GM12878 (cell line): ENCODE measurements at regions not wholly inside any gene's neighbourhood (a gene's known extent, or its start where the extent isn't known, plus 50 kb on each side); places are given as distances from the start of the nearest gene placed in this dataset.

Experiments
- BRCA1 ChIP-seq: IDR thresholded peaks from 2 replicates; pipeline ENCODE4 v1.6.1; 2011; ENCODE audit warnings: low read depth, low read length, improper control_type of control experiment
- HDGF ChIP-seq: fragments of 450-650 bp; IDR thresholded peaks from 2 replicates; pipeline ENCODE4 v1.6.1; 2016; ENCODE audit warnings: antibody characterized with exemption
- IRF5 ChIP-seq: fragments of 450-650 bp; IDR thresholded peaks from 2 replicates; pipeline ENCODE4 v1.6.1; 2017; ENCODE audit warnings: borderline replicate concordance
- MYC ChIP-seq: IDR thresholded peaks from 2 replicates; pipeline ENCODE4 v1.6.1; 2011; ENCODE audit warnings: mild to moderate bottlenecking, low read length, moderate library complexity, inconsistent platforms; ENCODE audit not compliant: insufficient read depth, insufficient replicate concordance, insufficient read length, severe bottlenecking
- NFXL1 ChIP-seq: fragments of 450-650 bp; IDR thresholded peaks from 2 replicates; pipeline ENCODE4 v1.6.1; 2017; ENCODE audit warnings: antibody characterized with exemption, mild to moderate bottlenecking, borderline replicate concordance
- PAX5 ChIP-seq: IDR thresholded peaks from 2 replicates; pipeline ENCODE4 v1.6.1; 2011; ENCODE audit warnings: low read depth, low read length, borderline replicate concordance
- PML ChIP-seq: IDR thresholded peaks from 2 replicates; pipeline ENCODE4 v1.6.1; 2012; ENCODE audit warnings: low read length, inconsistent platforms
- TARDBP ChIP-seq: IDR thresholded peaks from 2 replicates; pipeline ENCODE4 v1.6.1; 2016; ENCODE audit warnings: borderline replicate concordance

- TF ChIP-seq IRF5 (no peak), BRCA1 (no peak), PML (no peak), HDGF (no peak), MYC (no peak), PAX5 (no peak), TARDBP (no peak), NFXL1 (no peak)
Observed at GRCh38 chr15:24901409-24901808, 53.4 kb upstream of the SNRPN start (continued).
